GM12878 (cell line): ENCODE measurements at regions not wholly inside any gene's neighbourhood (a gene's known extent, or its start where the extent isn't known, plus 50 kb on each side); places are given as distances from the start of the nearest gene placed in this dataset.

Source experiments
- ATAC-seq: fragments of 200-7000 bp; cut with Tn5 transposase; 3 replicates; pipeline ENCODE4 v1.9.1; 2020; ENCODE audit warnings: mild to moderate bottlenecking, moderate library complexity
- BruUV-seq: library from RNA; stranded (reverse); fragments of 400-500 nt; replicated peaks from 2 replicates; lab custom pipeline; 2021; lab: Mats Ljungman, UMichigan
- CTCF ChIA-PET: fragments of 300-600 bp; sonication (Branson Sonifier 250); formaldehyde crosslinking; extraction: SDS; loops from one replicate; lab custom pipeline; 2021; ENCODE audit warnings: inconsistent platforms; lab: Yijun Ruan, JAX
- POLR2A ChIA-PET: fragments of 350-600 bp; formaldehyde crosslinking; extraction: SDS; loops from one replicate; lab custom pipeline; 2021; ENCODE audit warnings: inconsistent platforms; lab: Charles Lee
- RAD21 ChIA-PET: fragments of 300-600 bp; sonication (Branson Sonifier 250); formaldehyde crosslinking; loops from one replicate; lab custom pipeline; 2023; ENCODE audit warnings: antibody characterized with exemption; ENCODE audit not compliant: unreplicated experiment; lab: Charles Lee
- SMC1A ChIA-PET: fragments of 300-600 bp; sonication (Branson Sonifier 250); formaldehyde crosslinking; loops from one replicate; lab custom pipeline; 2023; ENCODE audit not compliant: unreplicated experiment, uncharacterized antibody; lab: Charles Lee
- DNase-seq: peaks from one replicate; pipeline ENCODE4 v3.0.0-alpha.2; 2011; ENCODE audit warnings: low read depth, low spot score
- FAIRE-seq: peaks from 3 replicates; lab custom pipeline; 2011; peaks lifted over from hg19 to GRCh38; lab: Jason Lieb, UNC
- H2AFZ ChIP-seq: 2 replicates; pipeline ENCODE4 v1.6.0; 2011; ENCODE audit warnings: low read depth, low read length, control low read depth; ENCODE audit not compliant: control insufficient read depth
- H3K27ac ChIP-seq: 2 replicates; pipeline ENCODE4 v1.5.1; 2011; ENCODE audit warnings: control low read depth; ENCODE audit not compliant: control insufficient read depth, insufficient read depth
- H3K27me3 ChIP-seq, 2 experiments: replicated peaks in 1 of 2; 2 replicates each; pipeline versions ENCODE4 v1.6.0 to v1.6.1; 2011; ENCODE audit warnings: low read length in 1 of 2; ENCODE audit not compliant: control insufficient read depth in 2 of 2, insufficient read depth in 2 of 2
- H3K36me3 ChIP-seq, 2 experiments: 2 replicates each; pipeline ENCODE4 v1.5.1; 2011; ENCODE audit warnings: low read length in 1 of 2; ENCODE audit not compliant: control insufficient read depth in 2 of 2, insufficient read depth in 2 of 2
- H3K4me1 ChIP-seq: 2 replicates; pipeline ENCODE4 v1.6.1; 2011; ENCODE audit warnings: mild to moderate bottlenecking, low read length, moderate library complexity, mixed read lengths; ENCODE audit not compliant: control insufficient read depth, insufficient read depth
- H3K4me2 ChIP-seq: 2 replicates; pipeline ENCODE4 v1.6.0; 2011; ENCODE audit warnings: control low read depth; ENCODE audit not compliant: control insufficient read depth, insufficient read depth
- H3K4me3 ChIP-seq: fragments of 200-600 bp; sonication (generic); 2 replicates; pipeline ENCODE4 v1.5.1; 2016
- H3K79me2 ChIP-seq: 2 replicates; pipeline ENCODE4 v1.6.0; 2011; ENCODE audit warnings: low read length; ENCODE audit not compliant: control insufficient read depth, insufficient read depth
- H3K9ac ChIP-seq: 2 replicates; pipeline ENCODE4 v1.8.0; 2011; ENCODE audit warnings: low read length, control low read depth, mixed read lengths; ENCODE audit not compliant: control insufficient read depth, insufficient read depth
- H3K9me3 ChIP-seq: replicated peaks from 3 replicates; pipeline ENCODE4 v1.5.1; 2011; ENCODE audit warnings: mild to moderate bottlenecking, low read length; ENCODE audit not compliant: control insufficient read depth, insufficient read depth
- H4K20me1 ChIP-seq: 2 replicates; pipeline ENCODE4 v1.6.0; 2011; ENCODE audit not compliant: control insufficient read depth, insufficient read depth
- BACH1 ChIP-seq: fragments of 450-650 bp; IDR thresholded peaks from 2 replicates; pipeline ENCODE4 v1.6.1; 2017; ENCODE audit warnings: mild to moderate bottlenecking, borderline replicate concordance
- BRCA1 ChIP-seq: IDR thresholded peaks from 2 replicates; pipeline ENCODE4 v1.6.1; 2011; ENCODE audit warnings: low read depth, low read length, improper control_type of control experiment
- CEBPZ ChIP-seq: fragments of 150-350 bp; IDR thresholded peaks from 2 replicates; pipeline ENCODE4 v1.6.1; 2016; ENCODE audit warnings: low read depth, low read length
- CTCF ChIP-seq, 3 experiments: IDR thresholded peaks in 2 of 3; conservative IDR thresholded peaks in 1 of 3; 2 replicates each; pipeline ENCODE4 v1.5.1; 2011; ENCODE audit warnings: low read depth in 3 of 3, low read length in 3 of 3, mild to moderate bottlenecking in 3 of 3, control low read depth in 2 of 3, moderate library complexity in 2 of 3, inconsistent platforms in 1 of 3, mixed read lengths in 1 of 3; ENCODE audit not compliant: control insufficient read depth in 2 of 3, insufficient read depth in 1 of 3; ENCODE audit errors: extremely low read depth in 1 of 3
- DPF2 ChIP-seq: fragments of 450-650 bp; IDR thresholded peaks from 2 replicates; pipeline ENCODE4 v1.6.1; 2017; ENCODE audit warnings: mild to moderate bottlenecking
- MYB ChIP-seq: fragments of 150-350 bp; IDR thresholded peaks from 2 replicates; pipeline ENCODE4 v1.6.1; 2014; ENCODE audit warnings: mild to moderate bottlenecking, low read depth, low read length, borderline replicate concordance
- NFIC ChIP-seq: IDR thresholded peaks from 2 replicates; pipeline ENCODE4 v1.6.1; 2012; ENCODE audit warnings: low read depth, mild to moderate bottlenecking, inconsistent platforms, low read length, moderate library complexity
- PKNOX1 ChIP-seq: fragments of 450-650 bp; IDR thresholded peaks from 2 replicates; pipeline ENCODE4 v1.6.1; 2016; ENCODE audit warnings: mild to moderate bottlenecking
- POLR2AphosphoS2 ChIP-seq: IDR thresholded peaks from 2 replicates; pipeline ENCODE4 v1.6.1; 2011; ENCODE audit warnings: low read depth, mild to moderate bottlenecking, low read length, improper control_type of control experiment, moderate library complexity
- RB1 ChIP-seq: fragments of 450-650 bp; formaldehyde crosslinking; IDR thresholded peaks from 2 replicates; pipeline ENCODE4 v1.6.1; 2017; ENCODE audit warnings: mild to moderate bottlenecking, borderline replicate concordance
- SRF ChIP-seq, 2 experiments: IDR thresholded peaks; 2 replicates each; pipeline ENCODE4 v1.6.1; 2011; ENCODE audit warnings: low read depth in 2 of 2, low read length in 2 of 2, mild to moderate bottlenecking in 1 of 2, moderate library complexity in 1 of 2
- SUPT20H ChIP-seq: IDR thresholded peaks from 2 replicates; pipeline ENCODE4 v1.6.1; 2011; ENCODE audit warnings: low read depth, mild to moderate bottlenecking, low read length, moderate library complexity, borderline replicate concordance; ENCODE audit not compliant: control insufficient read depth
- WGBS: methylation state at CpG from one replicate; pipeline ENCODE4 v1.1.6; 2016; ENCODE audit warnings: low lambda C conversion rate; ENCODE audit not compliant: insufficient replicate concordance, insufficient coverage; ENCODE audit errors: missing lambda C conversion rate; 5-methylcytosine and 5-hydroxymethylcytosine counted together
- in situ Hi-C: fragments of 300-500 bp; cut with MboI; formaldehyde crosslinking; loops from 9 replicates; pipeline ENCODE4 v1.14.3; 2018; ENCODE audit warnings: mixed read lengths
- intact Hi-C: fragments of 100-400 bp; cut with micrococcal nuclease; formaldehyde crosslinking; loops from one replicate; pipeline ENCODE4 v1.14.2; 2022; ENCODE audit not compliant: unreplicated experiment

GRCh38 chr9:107907715-107908114 is 418.1 kb upstream of the KLF4 start:
- ATAC-seq: no peak
- ChIA-PET POLR2A (no interaction called here), RAD21 (no interaction called here), SMC1A (no interaction called here), CTCF (no interaction called here)
- no peak overlapping the region for H3K4me2 ChIP-seq
- H3K4me3 ChIP-seq: no peak overlapping the region
- H3K27ac ChIP-seq: no peak overlapping the region
- intact Hi-C loops (no loop called here), in situ Hi-C loops (no loop called here)
- H3K9ac ChIP-seq: no peak overlapping the region
- H3K27me3 ChIP-seq: no peaks in the 10 kb centered on the region; a peak in 1 of 4 replicates
- TF ChIP-seq CTCF (IDR thresholded peaks at IDR 0.05 in 2 of 3, conservative IDR thresholded peaks at IDR 0.05 in 1 of 3; ENCODE audit: control insufficient read depth in 2 of 3, extremely low read depth in 1 of 3, insufficient read depth in 1 of 3, low read depth in 3 of 3, low read length in 3 of 3) (no peak), MYB (no peak), POLR2AphosphoS2 (no peak), SUPT20H (no peak), PKNOX1 (no peak), NFIC (no peak), DPF2 (no peak), BACH1 (no peak), CEBPZ (no peak), BRCA1 (no peak), SRF (IDR thresholded peaks at IDR 0.05; ENCODE audit: low read depth in 2 of 2, low read length in 2 of 2) (no peak), RB1 (no peak)
- H3K4me1 ChIP-seq: no peaks in the 10 kb centered on the region
- no peaks in the 10 kb centered on the region for H4K20me1 ChIP-seq
- no peak for FAIRE-seq
- H3K9me3 ChIP-seq: no peaks in the 10 kb centered on the region; the same call in 2 of the 3 replicates
- BruUV-seq: no TSS peak
- no peak overlapping the region for H2AFZ ChIP-seq
- WGBS: 0% methylated on average over 1 of the region's 1 CpG
- H3K36me3 ChIP-seq: no peaks in the 10 kb centered on the region
- no peaks in the 10 kb centered on the region for H3K79me2 ChIP-seq
- DNase-seq: no peak
